GM23338 (cell line): ENCODE measurements at regions not wholly inside any gene's neighbourhood (a gene's known extent, or its start where the extent isn't known, plus 50 kb on each side); places are given as distances from the start of the nearest gene placed in this dataset.

Experiments
- CREB1 ChIP-seq: fragments of 250-450 bp; sonication (Bioruptor Pico); IDR thresholded peaks from 2 replicates; pipeline ENCODE4 v1.5.0; 2020; ENCODE audit warnings: low read depth, mild to moderate bottlenecking, moderate library complexity
- ETS1 ChIP-seq: IDR thresholded peaks from 2 replicates; pipeline ENCODE4 v1.6.1; 2016; ENCODE audit warnings: antibody characterized with exemption
- EZH2 ChIP-seq: fragments of 200-600 bp; sonication (generic); IDR thresholded peaks from one replicate; pipeline ENCODE4 v1.8.0; 2017; ENCODE audit warnings: antibody characterized with exemption, mild to moderate bottlenecking, low read depth; ENCODE audit not compliant: unreplicated experiment
- EZH2phosphoT487 ChIP-seq: fragments of 200-600 bp; sonication (generic); IDR thresholded peaks from one replicate; pipeline ENCODE4 v1.8.1; 2018; ENCODE audit warnings: antibody characterized with exemption; ENCODE audit not compliant: unreplicated experiment
- JUNB ChIP-seq: IDR thresholded peaks from one replicate; pipeline ENCODE4 v1.6.1; 2016; ENCODE audit warnings: antibody characterized with exemption; ENCODE audit not compliant: unreplicated experiment
- NANOG ChIP-seq: IDR thresholded peaks from 2 replicates; pipeline ENCODE4 v1.6.1; 2016; ENCODE audit warnings: antibody characterized with exemption, borderline replicate concordance
- POLR2AphosphoS5 ChIP-seq: IDR thresholded peaks from 2 replicates; pipeline ENCODE4 v1.6.1; 2016; ENCODE audit warnings: antibody characterized with exemption, low read depth
- STAT1 ChIP-seq: IDR thresholded peaks from one replicate; pipeline ENCODE4 v1.6.1; 2016; ENCODE audit warnings: antibody characterized with exemption; ENCODE audit not compliant: unreplicated experiment
- ZNF114 ChIP-seq: fragments of 250-450 bp; sonication (Bioruptor Pico); IDR thresholded peaks from 2 replicates; pipeline ENCODE4 v1.5.0; 2020; ENCODE audit warnings: mild to moderate bottlenecking, moderate library complexity
- ZNF331 ChIP-seq: fragments of 250-450 bp; sonication (Bioruptor Pico); IDR thresholded peaks from 2 replicates; pipeline ENCODE4 v1.5.0; 2020; ENCODE audit warnings: low read depth, mild to moderate bottlenecking, moderate library complexity
- ZNF462 ChIP-seq: fragments of 250-450 bp; sonication (Bioruptor Pico); IDR thresholded peaks from 2 replicates; pipeline ENCODE4 v1.5.0; 2020; ENCODE audit warnings: mild to moderate bottlenecking, moderate library complexity
- TF ChIP-seq, protein P1 (sequence below), 2 experiments: fragments of 200-600 bp in 1 of 2; sonication (generic) in 1 of 2; conservative IDR thresholded peaks; 2 replicates each; pipeline versions ENCODE4 v1.5.1 to v1.6.1; 2016 to 2017; ENCODE audit warnings: antibody characterized with exemption in 2 of 2, low read depth in 2 of 2, mild to moderate bottlenecking in 2 of 2, moderate library complexity in 1 of 2
- TF ChIP-seq, protein P2 (sequence below): IDR thresholded peaks from one replicate; pipeline ENCODE4 v1.6.1; 2018; ENCODE audit warnings: antibody characterized with exemption; ENCODE audit not compliant: unreplicated experiment

GRCh38 chr2:611519-611918 is 65.7 kb downstream of the TMEM18 start:
- TF ChIP-seq POLR2AphosphoS5 (no peak), EZH2 (no peak), EZH2phosphoT487 (no peak), ETS1 (no peak), ZNF462 (CRISPR knock-in tag) (no peak), ZNF114 (CRISPR knock-in tag) (no peak), JUNB (no peak), ZNF331 (CRISPR knock-in tag) (no peak), CREB1 (CRISPR knock-in tag) (no peak), NANOG (no peak), STAT1 (no peak)
- TF ChIP-seq, protein P1, sequence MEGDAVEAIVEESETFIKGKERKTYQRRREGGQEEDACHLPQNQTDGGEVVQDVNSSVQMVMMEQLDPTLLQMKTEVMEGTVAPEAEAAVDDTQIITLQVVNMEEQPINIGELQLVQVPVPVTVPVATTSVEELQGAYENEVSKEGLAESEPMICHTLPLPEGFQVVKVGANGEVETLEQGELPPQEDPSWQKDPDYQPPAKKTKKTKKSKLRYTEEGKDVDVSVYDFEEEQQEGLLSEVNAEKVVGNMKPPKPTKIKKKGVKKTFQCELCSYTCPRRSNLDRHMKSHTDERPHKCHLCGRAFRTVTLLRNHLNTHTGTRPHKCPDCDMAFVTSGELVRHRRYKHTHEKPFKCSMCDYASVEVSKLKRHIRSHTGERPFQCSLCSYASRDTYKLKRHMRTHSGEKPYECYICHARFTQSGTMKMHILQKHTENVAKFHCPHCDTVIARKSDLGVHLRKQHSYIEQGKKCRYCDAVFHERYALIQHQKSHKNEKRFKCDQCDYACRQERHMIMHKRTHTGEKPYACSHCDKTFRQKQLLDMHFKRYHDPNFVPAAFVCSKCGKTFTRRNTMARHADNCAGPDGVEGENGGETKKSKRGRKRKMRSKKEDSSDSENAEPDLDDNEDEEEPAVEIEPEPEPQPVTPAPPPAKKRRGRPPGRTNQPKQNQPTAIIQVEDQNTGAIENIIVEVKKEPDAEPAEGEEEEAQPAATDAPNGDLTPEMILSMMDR (conservative IDR thresholded peaks at IDR 0.05; ENCODE audit: low read depth in 2 of 2): no peak
- TF ChIP-seq, protein P2, sequence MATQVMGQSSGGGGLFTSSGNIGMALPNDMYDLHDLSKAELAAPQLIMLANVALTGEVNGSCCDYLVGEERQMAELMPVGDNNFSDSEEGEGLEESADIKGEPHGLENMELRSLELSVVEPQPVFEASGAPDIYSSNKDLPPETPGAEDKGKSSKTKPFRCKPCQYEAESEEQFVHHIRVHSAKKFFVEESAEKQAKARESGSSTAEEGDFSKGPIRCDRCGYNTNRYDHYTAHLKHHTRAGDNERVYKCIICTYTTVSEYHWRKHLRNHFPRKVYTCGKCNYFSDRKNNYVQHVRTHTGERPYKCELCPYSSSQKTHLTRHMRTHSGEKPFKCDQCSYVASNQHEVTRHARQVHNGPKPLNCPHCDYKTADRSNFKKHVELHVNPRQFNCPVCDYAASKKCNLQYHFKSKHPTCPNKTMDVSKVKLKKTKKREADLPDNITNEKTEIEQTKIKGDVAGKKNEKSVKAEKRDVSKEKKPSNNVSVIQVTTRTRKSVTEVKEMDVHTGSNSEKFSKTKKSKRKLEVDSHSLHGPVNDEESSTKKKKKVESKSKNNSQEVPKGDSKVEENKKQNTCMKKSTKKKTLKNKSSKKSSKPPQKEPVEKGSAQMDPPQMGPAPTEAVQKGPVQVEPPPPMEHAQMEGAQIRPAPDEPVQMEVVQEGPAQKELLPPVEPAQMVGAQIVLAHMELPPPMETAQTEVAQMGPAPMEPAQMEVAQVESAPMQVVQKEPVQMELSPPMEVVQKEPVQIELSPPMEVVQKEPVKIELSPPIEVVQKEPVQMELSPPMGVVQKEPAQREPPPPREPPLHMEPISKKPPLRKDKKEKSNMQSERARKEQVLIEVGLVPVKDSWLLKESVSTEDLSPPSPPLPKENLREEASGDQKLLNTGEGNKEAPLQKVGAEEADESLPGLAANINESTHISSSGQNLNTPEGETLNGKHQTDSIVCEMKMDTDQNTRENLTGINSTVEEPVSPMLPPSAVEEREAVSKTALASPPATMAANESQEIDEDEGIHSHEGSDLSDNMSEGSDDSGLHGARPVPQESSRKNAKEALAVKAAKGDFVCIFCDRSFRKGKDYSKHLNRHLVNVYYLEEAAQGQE: peak; percentile 63
